ENCODE measurements at regions not wholly inside any gene's neighbourhood (a gene's known extent, or its start where the extent isn't known, plus 50 kb on each side); places are given as distances from the start of the nearest gene placed in this dataset.

- H3K4me3 ChIP-seq (replicated peaks in 1 of 2; ENCODE audit: low read depth in 2 of 2, low read length in 2 of 2), result no peak overlapping the region
- no peak for TF ChIP-seq CTCF (IDR thresholded peaks at IDR 0.05; ENCODE audit: low read depth, low read length)
- peak in 1 of 2 donors; percentile 20 for DNase-seq (ENCODE audit: low read depth in 2 of 2)
Measured at GRCh38 chr12:69189378-69189978, 49.9 kb upstream of the CPSF6 start.
